ENCODE measurements at regions not wholly inside any gene's neighbourhood (a gene's known extent, or its start where the extent isn't known, plus 50 kb on each side); places are given as distances from the start of the nearest gene placed in this dataset.

DNA sequence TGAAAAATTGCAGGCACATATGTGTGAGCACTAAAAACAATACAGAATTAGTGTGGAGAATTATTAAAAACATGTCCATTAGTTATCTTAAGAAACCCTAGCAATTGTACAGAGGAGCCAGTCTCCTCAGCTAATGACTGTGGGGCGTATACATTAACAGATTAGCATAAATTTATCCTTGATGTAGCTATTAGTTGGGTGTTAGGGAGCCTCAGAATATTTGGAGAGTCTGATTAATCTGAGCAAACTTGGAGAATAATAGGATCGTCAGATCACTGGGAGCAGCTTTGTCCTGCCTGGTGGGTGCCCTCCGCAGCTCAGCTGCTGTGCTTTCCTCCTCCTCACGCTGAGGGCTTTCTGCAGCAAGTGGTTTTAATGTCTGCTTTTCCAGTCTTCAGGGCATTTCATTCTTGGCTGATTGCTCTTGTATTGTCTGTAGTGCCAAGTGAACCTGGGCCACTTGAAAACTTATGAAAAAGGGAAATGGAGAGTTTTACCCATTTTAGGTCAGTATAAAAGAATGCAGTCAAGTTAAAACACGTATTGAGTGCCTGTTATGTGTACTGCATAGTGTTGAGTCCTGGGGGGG lies 417.4 kb upstream of the SEMA6D start:
- BruUV-seq (replicated peaks): no TSS peak
- POLR2A ChIA-PET: no interaction called here
- no peaks in the 10 kb centered on the region for H3K4me1 ChIP-seq (ENCODE audit: insufficient read depth, low read length, poor library complexity, severe bottlenecking)
- no peaks in the 10 kb centered on the region for H4K20me1 ChIP-seq (ENCODE audit: insufficient read depth, low read length)
- no peak overlapping the region for H3K27ac ChIP-seq (ENCODE audit: low read depth, low read length, poor library complexity, severe bottlenecking)
- intact Hi-C loops (cut with micrococcal nuclease; ENCODE audit: unreplicated experiment): no loop called here
- CTCF ChIA-PET (ENCODE audit: unreplicated experiment): no interaction called here
- no peaks in the 10 kb centered on the region for H3K9me2 ChIP-seq (ENCODE audit: insufficient read depth, low read length)
- no peak overlapping the region for H3K4me2 ChIP-seq (ENCODE audit: low read length)
- H3K9me3 ChIP-seq (ENCODE audit: low read length): no peaks in the 10 kb centered on the region
- H3K4me3 ChIP-seq (ENCODE audit: low read depth, low read length, poor library complexity, severe bottlenecking): no peak overlapping the region
- H2AFZ ChIP-seq (ENCODE audit: low read length): no peak overlapping the region
- no peaks in the 10 kb centered on the region for H3K36me3 ChIP-seq (ENCODE audit: insufficient read depth, low read length)
- no peaks in the 10 kb centered on the region for H3K79me2 ChIP-seq (ENCODE audit: insufficient read depth, low read depth, low read length)
- TF ChIP-seq, protein P1, sequence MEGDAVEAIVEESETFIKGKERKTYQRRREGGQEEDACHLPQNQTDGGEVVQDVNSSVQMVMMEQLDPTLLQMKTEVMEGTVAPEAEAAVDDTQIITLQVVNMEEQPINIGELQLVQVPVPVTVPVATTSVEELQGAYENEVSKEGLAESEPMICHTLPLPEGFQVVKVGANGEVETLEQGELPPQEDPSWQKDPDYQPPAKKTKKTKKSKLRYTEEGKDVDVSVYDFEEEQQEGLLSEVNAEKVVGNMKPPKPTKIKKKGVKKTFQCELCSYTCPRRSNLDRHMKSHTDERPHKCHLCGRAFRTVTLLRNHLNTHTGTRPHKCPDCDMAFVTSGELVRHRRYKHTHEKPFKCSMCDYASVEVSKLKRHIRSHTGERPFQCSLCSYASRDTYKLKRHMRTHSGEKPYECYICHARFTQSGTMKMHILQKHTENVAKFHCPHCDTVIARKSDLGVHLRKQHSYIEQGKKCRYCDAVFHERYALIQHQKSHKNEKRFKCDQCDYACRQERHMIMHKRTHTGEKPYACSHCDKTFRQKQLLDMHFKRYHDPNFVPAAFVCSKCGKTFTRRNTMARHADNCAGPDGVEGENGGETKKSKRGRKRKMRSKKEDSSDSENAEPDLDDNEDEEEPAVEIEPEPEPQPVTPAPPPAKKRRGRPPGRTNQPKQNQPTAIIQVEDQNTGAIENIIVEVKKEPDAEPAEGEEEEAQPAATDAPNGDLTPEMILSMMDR (conservative IDR thresholded peaks at IDR 0.05; ENCODE audit: low read length): no peak
- no peak for TF ChIP-seq EZH2phosphoT487 (IDR thresholded peaks at IDR 0.05; ENCODE audit: borderline replicate concordance, low read depth, low read length)
- no peak for DNase-seq (ENCODE audit: low spot score)

DNA sequence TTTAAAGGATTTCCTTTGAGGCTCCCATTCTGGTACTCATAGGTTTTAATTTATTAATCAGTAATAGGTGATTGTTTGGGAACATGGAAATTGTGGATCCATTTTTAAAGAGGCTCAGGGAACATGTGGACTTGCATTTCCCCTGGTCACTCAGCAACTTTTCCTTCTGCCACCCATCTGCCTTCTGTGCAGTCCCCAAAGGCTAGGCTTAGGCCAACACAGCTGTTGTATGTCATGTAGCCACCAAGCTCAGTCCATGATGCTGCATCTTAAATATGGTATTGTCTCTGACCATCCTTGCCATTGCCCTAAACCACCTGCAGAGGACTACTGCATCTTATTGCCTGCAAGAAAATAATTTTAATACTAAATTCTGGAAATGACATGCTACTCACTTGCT lies 416.7 kb upstream of the SEMA6D start:
- TF ChIP-seq, protein P1 (conservative IDR thresholded peaks at IDR 0.05; ENCODE audit: low read length): no peak
- TF ChIP-seq EZH2phosphoT487 (IDR thresholded peaks at IDR 0.05; ENCODE audit: borderline replicate concordance, low read depth, low read length): no peak
- Histone ChIP-seq H3K79me2 (ENCODE audit: insufficient read depth, low read depth, low read length) (no peaks in the 10 kb centered on the region), H3K9me2 (ENCODE audit: insufficient read depth, low read length) (no peaks in the 10 kb centered on the region), H3K27ac (ENCODE audit: low read depth, low read length, poor library complexity, severe bottlenecking) (no peak overlapping the region), H3K4me2 (ENCODE audit: low read length) (no peak overlapping the region), H3K9me3 (ENCODE audit: low read length) (no peaks in the 10 kb centered on the region), H3K4me1 (ENCODE audit: insufficient read depth, low read length, poor library complexity, severe bottlenecking) (no peaks in the 10 kb centered on the region), H3K36me3 (ENCODE audit: insufficient read depth, low read length) (no peaks in the 10 kb centered on the region), H4K20me1 (ENCODE audit: insufficient read depth, low read length) (no peaks in the 10 kb centered on the region), H2AFZ (ENCODE audit: low read length) (no peak overlapping the region), H3K4me3 (ENCODE audit: low read depth, low read length, poor library complexity, severe bottlenecking) (no peak overlapping the region)
- CTCF ChIA-PET (ENCODE audit: unreplicated experiment): no interaction called here
- intact Hi-C loops (cut with micrococcal nuclease; ENCODE audit: unreplicated experiment): no loop called here
- DNase-seq (ENCODE audit: low spot score): no peak
- BruUV-seq (replicated peaks): no TSS peak
- POLR2A ChIA-PET: no interaction called here

DNA sequence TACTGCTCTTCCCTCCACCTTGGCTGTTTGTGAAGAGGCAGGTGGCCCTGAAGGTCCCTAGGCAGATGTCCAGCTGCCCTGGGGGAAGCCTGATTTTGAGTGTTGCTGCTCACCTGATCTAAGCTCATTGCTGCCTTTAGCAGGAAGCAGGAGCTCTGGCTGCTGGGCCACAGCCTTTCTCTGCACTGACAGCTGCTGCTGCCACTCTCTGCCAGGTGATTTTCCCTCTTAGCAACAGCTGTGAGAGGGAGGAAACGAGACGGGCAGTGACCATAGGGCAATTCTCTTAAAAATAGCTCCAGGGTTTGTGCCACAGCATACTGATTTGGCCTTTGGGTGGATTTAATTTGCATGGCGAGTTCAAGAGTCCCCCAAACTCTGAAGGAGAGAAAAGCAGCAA lies 415.8 kb upstream of the SEMA6D start:
- intact Hi-C loops (cut with micrococcal nuclease; ENCODE audit: unreplicated experiment): no loop called here
- Histone ChIP-seq H3K9me2 (ENCODE audit: insufficient read depth, low read length) (no peaks in the 10 kb centered on the region), H3K4me2 (ENCODE audit: low read length) (no peak overlapping the region), H4K20me1 (ENCODE audit: insufficient read depth, low read length) (no peaks in the 10 kb centered on the region), H3K4me3 (ENCODE audit: low read depth, low read length, poor library complexity, severe bottlenecking) (no peak overlapping the region), H3K27ac (ENCODE audit: low read depth, low read length, poor library complexity, severe bottlenecking) (no peak overlapping the region), H2AFZ (ENCODE audit: low read length) (no peak overlapping the region), H3K9me3 (ENCODE audit: low read length) (no peaks in the 10 kb centered on the region), H3K36me3 (ENCODE audit: insufficient read depth, low read length) (no peaks in the 10 kb centered on the region), H3K4me1 (ENCODE audit: insufficient read depth, low read length, poor library complexity, severe bottlenecking) (no peaks in the 10 kb centered on the region), H3K79me2 (ENCODE audit: insufficient read depth, low read depth, low read length) (no peaks in the 10 kb centered on the region)
- POLR2A ChIA-PET: no interaction called here
- CTCF ChIA-PET (ENCODE audit: unreplicated experiment): no interaction called here
- no TSS peak for BruUV-seq (replicated peaks)
- TF ChIP-seq, protein P1 (conservative IDR thresholded peaks at IDR 0.05; ENCODE audit: low read length): no peak
- no peak for TF ChIP-seq EZH2phosphoT487 (IDR thresholded peaks at IDR 0.05; ENCODE audit: borderline replicate concordance, low read depth, low read length)
- no peak for DNase-seq (ENCODE audit: low spot score)

Measured in OCI-LY7 (cell line).